HepG2 (cell line): ENCODE measurements at regions not wholly inside any gene's neighbourhood (a gene's known extent, or its start where the extent isn't known, plus 50 kb on each side); places are given as distances from the start of the nearest gene placed in this dataset.

Source experiments
- ELF3 ChIP-seq: IDR thresholded peaks from 2 replicates; pipeline ENCODE4 v1.6.1; 2016; ENCODE audit warnings: missing genetic modification reagents, missing compliant biosample characterization
- GATAD1 ChIP-seq: IDR thresholded peaks from 2 replicates; pipeline ENCODE4 v1.6.1; 2016; ENCODE audit warnings: missing genetic modification reagents, missing compliant biosample characterization
- ISL2 ChIP-seq: sonication (generic); formaldehyde crosslinking; IDR thresholded peaks from 2 replicates; pipeline ENCODE4 v1.5.0; 2020; ENCODE audit warnings: missing genetic modification reagents
- MAFK ChIP-seq, 2 experiments: IDR thresholded peaks in 1 of 2; conservative IDR thresholded peaks in 1 of 2; 2 replicates each; pipeline ENCODE4 v1.6.1; 2011; ENCODE audit warnings: improper control_type of control experiment in 2 of 2, low read length in 2 of 2
- NR2F6 ChIP-seq, 2 experiments: IDR thresholded peaks; 2 replicates each; pipeline ENCODE4 v1.6.1; 2016; ENCODE audit warnings: antibody characterized with exemption in 1 of 2, mild to moderate bottlenecking in 1 of 2
- SAP130 ChIP-seq: IDR thresholded peaks from 2 replicates; pipeline ENCODE4 v1.6.1; 2016; ENCODE audit warnings: low read depth
- SNAPC2 ChIP-seq: sonication (generic); formaldehyde crosslinking; IDR thresholded peaks from 2 replicates; pipeline ENCODE4 v1.8.1; 2022; ENCODE audit warnings: mild to moderate bottlenecking, missing genetic modification reagents
- ZBTB1 ChIP-seq: sonication (generic); formaldehyde crosslinking; IDR thresholded peaks from 2 replicates; pipeline ENCODE4 v1.4.0; 2020; ENCODE audit warnings: missing genetic modification reagents, borderline replicate concordance
- ZBTB42 ChIP-seq: sonication (generic); formaldehyde crosslinking; IDR thresholded peaks from 2 replicates; pipeline ENCODE4 v1.5.0; 2020; ENCODE audit warnings: mild to moderate bottlenecking, missing genetic modification reagents
- ZNF776 ChIP-seq: sonication (generic); formaldehyde crosslinking; IDR thresholded peaks from 2 replicates; pipeline ENCODE4 v1.4.0; 2020; ENCODE audit warnings: mild to moderate bottlenecking, missing genetic modification reagents
- TF ChIP-seq, protein P1 (sequence below): sonication (generic); formaldehyde crosslinking; IDR thresholded peaks from 2 replicates; pipeline ENCODE4 v1.4.0; 2020; ENCODE audit warnings: missing genetic modification reagents
- TF ChIP-seq, protein P2 (sequence below): sonication (generic); formaldehyde crosslinking; IDR thresholded peaks from 2 replicates; pipeline ENCODE4 v1.4.0; 2020; ENCODE audit warnings: missing genetic modification reagents, mild to moderate bottlenecking, borderline replicate concordance
- TF ChIP-seq, protein P3 (sequence below): sonication (generic); formaldehyde crosslinking; IDR thresholded peaks from 2 replicates; pipeline ENCODE4 v1.5.0; 2020; ENCODE audit warnings: mild to moderate bottlenecking, missing genetic modification reagents
- TF ChIP-seq, protein P4 (sequence below): sonication (generic); formaldehyde crosslinking; IDR thresholded peaks from 2 replicates; pipeline ENCODE4 v1.4.0; 2020; ENCODE audit warnings: mild to moderate bottlenecking, low read depth, missing genetic modification reagents
- TF ChIP-seq, protein P5 (sequence below): sonication (generic); formaldehyde crosslinking; conservative IDR thresholded peaks from 2 replicates; pipeline ENCODE4 v1.5.0; 2020; ENCODE audit warnings: missing genetic modification reagents

DNA sequence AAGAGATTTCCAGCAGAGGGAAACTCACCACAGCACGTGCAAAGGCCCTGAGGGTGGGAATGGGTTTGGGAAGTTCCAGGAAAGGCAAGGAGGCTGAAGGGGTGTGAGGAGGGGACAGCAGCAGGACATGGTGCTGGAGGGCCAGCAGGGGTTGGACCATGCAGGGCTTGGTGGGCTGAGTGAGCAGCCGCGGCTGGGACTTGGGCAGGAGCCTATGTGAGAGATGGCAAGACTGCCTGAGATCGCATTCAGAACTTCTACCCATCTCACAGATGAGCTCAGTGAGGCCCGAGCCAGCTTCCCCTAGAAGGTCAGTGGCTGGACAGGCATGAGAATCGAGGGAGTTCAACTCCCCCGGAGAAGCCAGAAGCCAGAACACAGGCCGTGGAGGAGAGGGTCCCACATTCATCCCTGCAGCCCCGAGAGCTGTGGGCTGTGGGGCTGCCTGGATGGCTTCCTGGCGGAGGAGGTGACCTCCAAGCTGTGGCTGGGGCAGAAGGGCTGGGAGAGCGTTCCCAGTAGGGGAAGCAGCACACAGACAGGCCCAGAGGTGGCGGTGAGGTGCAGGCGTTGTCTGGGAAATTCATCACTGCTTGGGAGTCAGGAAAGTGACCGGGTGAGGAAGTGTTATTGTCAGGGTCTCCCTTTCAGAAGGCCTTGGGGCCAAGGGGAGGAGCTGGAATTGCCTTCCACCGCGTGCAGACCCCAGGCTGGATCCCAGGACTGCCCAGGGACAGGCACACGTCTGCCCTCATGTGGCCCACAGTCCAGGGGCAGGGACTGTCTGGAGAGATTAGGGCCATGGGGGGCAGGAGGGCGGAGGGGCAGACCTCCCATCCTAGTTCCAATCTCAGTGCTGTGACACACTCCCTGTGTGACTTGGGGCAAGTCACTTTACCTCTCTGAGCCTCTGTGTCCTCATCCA lies 103.8 kb downstream of the CEBPB start (continued):
- TF ChIP-seq, protein P1, sequence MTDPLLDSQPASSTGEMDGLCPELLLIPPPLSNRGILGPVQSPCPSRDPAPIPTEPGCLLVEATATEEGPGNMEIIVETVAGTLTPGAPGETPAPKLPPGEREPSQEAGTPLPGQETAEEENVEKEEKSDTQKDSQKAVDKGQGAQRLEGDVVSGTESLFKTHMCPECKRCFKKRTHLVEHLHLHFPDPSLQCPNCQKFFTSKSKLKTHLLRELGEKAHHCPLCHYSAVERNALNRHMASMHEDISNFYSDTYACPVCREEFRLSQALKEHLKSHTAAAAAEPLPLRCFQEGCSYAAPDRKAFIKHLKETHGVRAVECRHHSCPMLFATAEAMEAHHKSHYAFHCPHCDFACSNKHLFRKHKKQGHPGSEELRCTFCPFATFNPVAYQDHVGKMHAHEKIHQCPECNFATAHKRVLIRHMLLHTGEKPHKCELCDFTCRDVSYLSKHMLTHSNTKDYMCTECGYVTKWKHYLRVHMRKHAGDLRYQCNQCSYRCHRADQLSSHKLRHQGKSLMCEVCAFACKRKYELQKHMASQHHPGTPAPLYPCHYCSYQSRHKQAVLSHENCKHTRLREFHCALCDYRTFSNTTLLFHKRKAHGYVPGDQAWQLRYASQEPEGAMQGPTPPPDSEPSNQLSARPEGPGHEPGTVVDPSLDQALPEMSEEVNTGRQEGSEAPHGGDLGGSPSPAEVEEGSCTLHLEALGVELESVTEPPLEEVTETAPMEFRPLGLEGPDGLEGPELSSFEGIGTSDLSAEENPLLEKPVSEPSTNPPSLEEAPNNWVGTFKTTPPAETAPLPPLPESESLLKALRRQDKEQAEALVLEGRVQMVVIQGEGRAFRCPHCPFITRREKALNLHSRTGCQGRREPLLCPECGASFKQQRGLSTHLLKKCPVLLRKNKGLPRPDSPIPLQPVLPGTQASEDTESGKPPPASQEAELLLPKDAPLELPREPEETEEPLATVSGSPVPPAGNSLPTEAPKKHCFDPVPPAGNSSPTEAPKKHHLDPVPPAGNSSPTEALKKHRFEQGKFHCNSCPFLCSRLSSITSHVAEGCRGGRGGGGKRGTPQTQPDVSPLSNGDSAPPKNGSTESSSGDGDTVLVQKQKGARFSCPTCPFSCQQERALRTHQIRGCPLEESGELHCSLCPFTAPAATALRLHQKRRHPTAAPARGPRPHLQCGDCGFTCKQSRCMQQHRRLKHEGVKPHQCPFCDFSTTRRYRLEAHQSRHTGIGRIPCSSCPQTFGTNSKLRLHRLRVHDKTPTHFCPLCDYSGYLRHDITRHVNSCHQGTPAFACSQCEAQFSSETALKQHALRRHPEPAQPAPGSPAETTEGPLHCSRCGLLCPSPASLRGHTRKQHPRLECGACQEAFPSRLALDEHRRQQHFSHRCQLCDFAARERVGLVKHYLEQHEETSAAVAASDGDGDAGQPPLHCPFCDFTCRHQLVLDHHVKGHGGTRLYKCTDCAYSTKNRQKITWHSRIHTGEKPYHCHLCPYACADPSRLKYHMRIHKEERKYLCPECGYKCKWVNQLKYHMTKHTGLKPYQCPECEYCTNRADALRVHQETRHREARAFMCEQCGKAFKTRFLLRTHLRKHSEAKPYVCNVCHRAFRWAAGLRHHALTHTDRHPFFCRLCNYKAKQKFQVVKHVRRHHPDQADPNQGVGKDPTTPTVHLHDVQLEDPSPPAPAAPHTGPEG (CRISPR knock-in tag): no peak
- TF ChIP-seq ZNF776 (CRISPR knock-in tag) (no peak; the same call in 1 of the 2 replicates), SNAPC2 (CRISPR knock-in tag) (no peak), ISL2 (CRISPR knock-in tag) (no peak), NR2F6 (IDR thresholded peaks at IDR 0.05) (no peak), NR2F6 (CRISPR knock-in tag; IDR thresholded peaks at IDR 0.05) (peak; percentile 67), GATAD1 (CRISPR knock-in tag) (no peak), MAFK (conservative IDR thresholded peaks at IDR 0.05 in 1 of 2, IDR thresholded peaks at IDR 0.05 in 1 of 2; ENCODE audit: low read length in 2 of 2) (no peak), SAP130 (CRISPR knock-in tag) (peak; percentile 27; the same call in 1 of the 2 replicates), ELF3 (CRISPR knock-in tag) (no peak), ZBTB1 (CRISPR knock-in tag) (no peak), ZBTB42 (CRISPR knock-in tag) (no peak)
- TF ChIP-seq, protein P2, sequence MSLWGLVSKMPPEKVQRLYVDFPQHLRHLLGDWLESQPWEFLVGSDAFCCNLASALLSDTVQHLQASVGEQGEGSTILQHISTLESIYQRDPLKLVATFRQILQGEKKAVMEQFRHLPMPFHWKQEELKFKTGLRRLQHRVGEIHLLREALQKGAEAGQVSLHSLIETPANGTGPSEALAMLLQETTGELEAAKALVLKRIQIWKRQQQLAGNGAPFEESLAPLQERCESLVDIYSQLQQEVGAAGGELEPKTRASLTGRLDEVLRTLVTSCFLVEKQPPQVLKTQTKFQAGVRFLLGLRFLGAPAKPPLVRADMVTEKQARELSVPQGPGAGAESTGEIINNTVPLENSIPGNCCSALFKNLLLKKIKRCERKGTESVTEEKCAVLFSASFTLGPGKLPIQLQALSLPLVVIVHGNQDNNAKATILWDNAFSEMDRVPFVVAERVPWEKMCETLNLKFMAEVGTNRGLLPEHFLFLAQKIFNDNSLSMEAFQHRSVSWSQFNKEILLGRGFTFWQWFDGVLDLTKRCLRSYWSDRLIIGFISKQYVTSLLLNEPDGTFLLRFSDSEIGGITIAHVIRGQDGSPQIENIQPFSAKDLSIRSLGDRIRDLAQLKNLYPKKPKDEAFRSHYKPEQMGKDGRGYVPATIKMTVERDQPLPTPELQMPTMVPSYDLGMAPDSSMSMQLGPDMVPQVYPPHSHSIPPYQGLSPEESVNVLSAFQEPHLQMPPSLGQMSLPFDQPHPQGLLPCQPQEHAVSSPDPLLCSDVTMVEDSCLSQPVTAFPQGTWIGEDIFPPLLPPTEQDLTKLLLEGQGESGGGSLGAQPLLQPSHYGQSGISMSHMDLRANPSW: no peak
- TF ChIP-seq, protein P3, sequence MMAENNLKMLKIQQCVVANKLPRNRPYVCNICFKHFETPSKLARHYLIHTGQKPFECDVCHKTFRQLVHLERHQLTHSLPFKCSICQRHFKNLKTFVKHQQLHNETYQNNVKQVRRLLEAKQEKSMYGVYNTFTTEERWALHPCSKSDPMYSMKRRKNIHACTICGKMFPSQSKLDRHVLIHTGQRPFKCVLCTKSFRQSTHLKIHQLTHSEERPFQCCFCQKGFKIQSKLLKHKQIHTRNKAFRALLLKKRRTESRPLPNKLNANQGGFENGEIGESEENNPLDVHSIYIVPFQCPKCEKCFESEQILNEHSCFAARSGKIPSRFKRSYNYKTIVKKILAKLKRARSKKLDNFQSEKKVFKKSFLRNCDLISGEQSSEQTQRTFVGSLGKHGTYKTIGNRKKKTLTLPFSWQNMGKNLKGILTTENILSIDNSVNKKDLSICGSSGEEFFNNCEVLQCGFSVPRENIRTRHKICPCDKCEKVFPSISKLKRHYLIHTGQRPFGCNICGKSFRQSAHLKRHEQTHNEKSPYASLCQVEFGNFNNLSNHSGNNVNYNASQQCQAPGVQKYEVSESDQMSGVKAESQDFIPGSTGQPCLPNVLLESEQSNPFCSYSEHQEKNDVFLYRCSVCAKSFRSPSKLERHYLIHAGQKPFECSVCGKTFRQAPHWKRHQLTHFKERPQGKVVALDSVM (CRISPR knock-in tag): no peak
- TF ChIP-seq, protein P4, sequence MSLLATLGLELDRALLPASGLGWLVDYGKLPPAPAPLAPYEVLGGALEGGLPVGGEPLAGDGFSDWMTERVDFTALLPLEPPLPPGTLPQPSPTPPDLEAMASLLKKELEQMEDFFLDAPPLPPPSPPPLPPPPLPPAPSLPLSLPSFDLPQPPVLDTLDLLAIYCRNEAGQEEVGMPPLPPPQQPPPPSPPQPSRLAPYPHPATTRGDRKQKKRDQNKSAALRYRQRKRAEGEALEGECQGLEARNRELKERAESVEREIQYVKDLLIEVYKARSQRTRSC (CRISPR knock-in tag): no peak
- TF ChIP-seq, protein P5, sequence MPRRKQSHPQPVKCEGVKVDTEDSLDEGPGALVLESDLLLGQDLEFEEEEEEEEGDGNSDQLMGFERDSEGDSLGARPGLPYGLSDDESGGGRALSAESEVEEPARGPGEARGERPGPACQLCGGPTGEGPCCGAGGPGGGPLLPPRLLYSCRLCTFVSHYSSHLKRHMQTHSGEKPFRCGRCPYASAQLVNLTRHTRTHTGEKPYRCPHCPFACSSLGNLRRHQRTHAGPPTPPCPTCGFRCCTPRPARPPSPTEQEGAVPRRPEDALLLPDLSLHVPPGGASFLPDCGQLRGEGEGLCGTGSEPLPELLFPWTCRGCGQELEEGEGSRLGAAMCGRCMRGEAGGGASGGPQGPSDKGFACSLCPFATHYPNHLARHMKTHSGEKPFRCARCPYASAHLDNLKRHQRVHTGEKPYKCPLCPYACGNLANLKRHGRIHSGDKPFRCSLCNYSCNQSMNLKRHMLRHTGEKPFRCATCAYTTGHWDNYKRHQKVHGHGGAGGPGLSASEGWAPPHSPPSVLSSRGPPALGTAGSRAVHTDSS (CRISPR knock-in tag): no peak
